NCI-H2227 (cell line): ENCODE measurements at regions not wholly inside any gene's neighbourhood (a gene's known extent, or its start where the extent isn't known, plus 50 kb on each side); places are given as distances from the start of the nearest gene placed in this dataset.

Experiments
- DNase-seq: peaks from one replicate; lab custom pipeline; 2025; ENCODE audit not compliant: unreplicated experiment; lab: John Stamatoyannopoulos, UW

GRCh38 chr20:19945732-19946670, 71.2 kb upstream of the NAA20 start:
- no peak for DNase-seq

- DNase-seq = no peak
These were observed 69.4 kb upstream of the NAA20 start for GRCh38 chr20:19947611-19948264.

DNA sequence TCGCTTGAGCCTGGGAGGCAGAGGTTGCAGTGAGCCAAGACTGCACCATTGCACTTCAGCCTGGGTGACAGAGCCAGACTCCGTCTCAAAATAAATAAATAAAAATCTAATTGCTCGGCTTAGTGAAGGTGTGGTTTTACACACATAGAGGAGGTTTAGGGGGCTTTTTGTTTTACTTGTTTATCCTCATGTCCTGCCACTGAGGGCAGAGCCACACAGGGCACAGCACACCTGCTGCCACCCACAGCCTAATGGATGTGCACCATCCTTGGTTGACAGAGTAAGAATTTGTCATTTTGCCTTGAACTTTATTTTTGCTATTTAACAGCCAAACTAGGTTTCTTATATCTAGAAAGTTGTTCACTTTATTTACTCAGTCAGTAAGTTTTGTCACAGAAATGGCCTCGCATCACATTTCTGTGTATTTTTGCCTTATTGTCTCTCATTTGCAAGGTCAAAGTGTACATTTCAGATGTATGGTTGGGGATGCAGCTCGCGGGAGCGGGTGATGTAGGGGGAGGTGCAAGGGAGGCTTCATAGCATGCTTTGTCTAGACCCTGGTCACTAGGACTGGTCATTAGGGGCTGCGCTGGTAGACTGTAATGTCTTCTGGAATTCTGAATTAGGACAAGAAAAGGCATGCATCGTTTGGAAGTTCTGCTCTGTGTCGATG, 67.8 kb upstream of the NAA20 start:
- no peak for DNase-seq

GRCh38 chr20:19950042-19950441, 67.1 kb upstream of the NAA20 start:
- DNase-seq = no peak

DNA sequence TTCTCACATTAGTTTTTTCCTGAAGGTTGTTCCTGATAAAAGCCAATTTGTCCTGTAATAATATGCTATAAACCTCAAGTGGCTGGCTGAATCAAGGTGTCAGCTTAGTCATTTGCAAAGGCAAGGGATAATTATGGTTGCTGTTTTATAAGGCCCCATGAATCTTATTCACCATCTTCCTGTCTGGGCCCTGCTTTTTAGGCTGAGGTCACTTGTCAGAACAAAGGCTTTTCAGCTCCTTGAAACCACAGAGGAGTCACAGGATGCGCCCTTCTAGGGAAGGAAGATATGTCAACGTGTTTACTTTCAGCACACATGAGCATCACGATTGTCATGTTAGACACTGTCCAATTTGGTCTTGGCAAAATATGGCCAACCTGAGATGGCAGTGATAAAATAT, 64.8 kb upstream of the NAA20 start:
- peak; percentile 80 for DNase-seq

DNA sequence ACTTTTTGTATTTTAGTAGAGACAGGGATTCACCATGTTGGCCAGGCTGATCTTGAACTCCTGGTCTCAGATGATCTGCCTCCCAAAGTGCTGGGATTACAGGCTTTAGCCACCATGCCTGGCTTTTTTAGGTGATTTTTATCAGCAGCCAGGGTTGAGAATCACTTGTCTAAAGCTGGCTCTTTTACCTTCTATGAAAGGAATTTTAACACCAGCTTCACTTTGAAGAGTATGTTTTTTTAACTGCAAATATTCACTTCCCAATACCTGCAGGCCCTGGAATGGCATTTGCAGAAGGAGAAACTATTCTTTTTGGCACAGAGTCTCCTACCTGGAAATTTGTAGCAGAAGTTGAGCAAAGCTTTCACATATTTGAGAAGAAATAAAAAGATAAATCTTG, 63.6 kb upstream of the NAA20 start:
- no peak for DNase-seq

DNA sequence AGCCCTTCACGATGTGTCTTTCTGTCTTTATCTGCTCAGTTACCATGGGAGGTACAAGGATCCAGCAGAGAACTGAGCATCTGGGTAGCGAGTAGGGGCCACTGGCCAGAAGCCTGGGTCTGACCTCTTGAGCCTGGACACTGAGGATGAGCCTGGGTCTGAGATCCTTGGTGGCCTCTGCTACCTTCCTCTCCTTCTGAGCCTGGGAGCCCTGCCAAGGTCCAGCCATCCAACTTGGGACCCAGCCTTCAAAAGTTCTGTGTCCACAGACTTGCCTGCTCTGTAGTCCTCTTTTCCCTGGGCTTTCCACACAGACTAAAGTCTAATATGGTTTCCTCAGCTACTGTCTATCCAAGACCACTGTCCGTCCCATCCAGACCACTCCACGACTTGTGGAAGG, 60.2 kb upstream of the NAA20 start:
- no peak for DNase-seq

DNA sequence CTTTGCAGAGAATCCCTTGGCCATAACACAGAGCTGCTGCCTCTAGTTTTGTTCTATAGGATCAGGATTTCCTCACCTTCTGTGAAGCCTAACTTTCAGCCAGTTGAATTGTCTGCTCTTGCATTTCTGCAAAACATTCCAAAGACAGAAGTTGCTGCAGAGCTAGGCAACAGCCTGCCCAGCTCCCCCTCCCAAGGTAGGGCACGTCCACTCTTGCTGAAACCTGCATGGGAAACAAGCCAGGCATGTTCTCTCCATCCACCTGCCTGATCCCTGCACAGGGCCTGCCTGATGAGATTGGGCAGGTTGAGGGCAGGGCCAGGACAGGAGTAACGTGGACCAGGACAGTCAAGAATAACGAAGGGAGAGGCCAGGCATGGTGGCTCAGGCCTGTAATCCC, 58.9 kb upstream of the NAA20 start:
- no peak for DNase-seq

DNA sequence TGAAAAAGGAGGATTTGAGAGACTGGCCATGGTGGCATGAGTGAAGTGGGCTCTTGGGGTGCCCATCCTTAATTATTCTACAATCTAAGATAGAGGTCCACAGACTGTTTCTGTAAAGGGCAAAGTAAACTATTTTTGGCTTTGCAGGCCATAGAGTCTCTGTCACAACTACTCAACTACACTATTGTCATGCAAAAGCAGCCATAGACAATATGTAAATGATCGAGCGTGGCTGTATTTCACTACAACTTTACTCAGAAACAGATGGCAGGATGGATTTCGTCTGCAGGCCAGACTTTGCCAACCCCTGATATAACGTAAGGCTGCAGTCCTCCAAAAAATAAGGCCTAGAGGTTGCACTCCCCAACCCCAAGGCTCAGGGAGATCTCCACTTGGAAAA, 58.2 kb upstream of the NAA20 start:
- no peak for DNase-seq

DNA sequence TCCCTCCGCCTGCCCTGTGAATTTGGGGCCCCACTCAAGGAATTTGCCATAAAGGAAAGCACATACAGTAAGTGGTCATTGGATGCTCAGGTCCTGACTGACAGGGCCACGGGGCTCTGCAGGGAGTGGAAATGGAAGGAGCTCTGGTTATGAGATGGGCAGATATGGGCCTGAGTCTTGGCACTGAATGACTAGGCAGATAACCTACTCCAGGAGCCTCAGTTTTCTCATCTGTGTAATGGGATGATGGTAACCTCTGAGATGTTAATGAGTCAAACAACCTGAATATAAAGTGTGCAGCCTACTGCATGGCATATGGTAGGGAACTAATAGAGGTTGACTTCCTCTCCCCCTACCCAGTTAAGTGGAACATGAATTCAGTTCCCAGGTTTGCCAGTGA, 56.4 kb upstream of the NAA20 start:
- no peak for DNase-seq

DNA sequence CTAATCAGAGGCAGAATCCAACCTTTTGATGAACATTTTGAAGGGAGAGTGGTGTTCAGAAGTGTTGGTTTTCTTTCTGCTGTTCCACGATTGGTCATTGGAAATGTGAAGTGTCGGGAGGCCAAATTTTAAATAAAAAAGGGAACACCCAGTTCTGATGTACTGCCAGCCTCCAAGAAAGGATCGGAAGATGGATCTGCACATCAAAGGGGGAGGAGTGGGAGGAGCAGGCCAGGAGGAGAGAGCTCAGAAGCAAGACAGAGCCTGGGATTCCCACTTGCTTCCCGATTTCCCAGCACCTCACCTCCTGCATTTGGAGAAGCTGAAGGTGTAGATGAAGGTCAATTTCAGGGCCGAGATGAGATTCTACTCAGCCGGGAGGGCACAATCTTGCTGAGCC, 55.9 kb upstream of the NAA20 start:
- DNase-seq = no peak

DNA sequence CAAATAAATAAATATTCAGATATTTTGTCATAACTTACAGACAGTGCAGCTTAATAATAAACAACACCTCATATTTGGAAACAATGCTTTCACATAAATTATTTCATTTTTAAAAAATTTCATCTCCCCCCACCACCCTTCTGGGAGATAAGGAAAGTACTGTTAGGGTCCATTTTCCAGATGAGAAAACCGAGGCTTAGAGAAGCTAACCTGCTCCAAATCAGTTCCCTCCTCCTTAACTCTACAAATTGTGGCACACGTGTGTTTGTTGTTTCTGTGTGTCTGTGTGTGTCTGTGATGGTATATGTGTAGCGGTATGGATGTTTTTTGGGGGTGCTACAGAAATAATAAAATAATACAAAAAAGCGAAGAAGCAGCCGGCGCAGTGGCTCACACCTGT, 54.2 kb upstream of the NAA20 start:
- no peak for DNase-seq

DNA sequence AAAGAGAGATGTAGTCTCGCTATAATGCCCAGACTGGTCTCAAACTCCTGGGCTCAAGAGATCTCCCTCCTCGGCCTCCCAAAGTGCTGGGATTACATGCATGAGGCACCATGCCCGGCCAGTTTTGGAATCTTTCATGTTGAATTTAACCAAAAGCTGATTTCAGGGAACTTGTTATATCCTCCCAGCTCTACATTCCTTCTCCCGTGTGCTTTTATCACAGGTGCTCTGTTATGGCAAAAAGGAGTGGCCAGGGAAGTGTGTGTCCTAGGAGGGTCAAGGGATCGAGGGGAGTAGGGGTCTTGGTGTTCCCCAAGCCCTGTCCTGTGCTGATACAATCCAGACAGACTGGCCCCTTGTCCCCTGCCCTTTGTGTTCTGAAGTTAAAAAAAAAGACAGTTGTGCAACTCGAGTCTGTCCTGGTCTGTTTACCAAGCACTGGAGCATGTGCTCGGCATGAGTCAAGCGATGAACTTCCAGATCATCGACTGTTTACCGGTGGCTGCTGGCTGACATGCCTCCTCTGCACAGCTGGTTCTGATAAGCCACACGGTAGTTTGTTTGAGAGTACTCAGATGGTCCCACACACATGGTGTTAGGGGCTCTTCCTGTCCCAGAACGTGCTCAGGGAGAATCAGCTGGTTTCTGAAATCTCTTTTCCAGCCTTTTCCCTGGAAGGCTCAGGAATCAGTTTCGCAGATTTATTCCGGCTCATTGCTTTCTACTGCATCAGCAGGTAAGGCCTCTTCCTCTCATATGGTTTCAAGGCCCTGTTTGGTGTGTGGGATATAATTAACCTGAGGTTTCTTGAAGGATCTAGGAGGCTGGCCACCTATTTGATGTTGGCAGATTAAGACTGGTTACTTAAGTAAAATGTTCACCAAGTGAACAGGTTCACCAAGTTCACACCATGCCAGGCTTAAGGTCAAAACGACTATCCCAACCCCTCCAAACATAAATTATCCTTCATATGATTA, 52.6 kb upstream of the NAA20 start:
- no peak for DNase-seq

DNA sequence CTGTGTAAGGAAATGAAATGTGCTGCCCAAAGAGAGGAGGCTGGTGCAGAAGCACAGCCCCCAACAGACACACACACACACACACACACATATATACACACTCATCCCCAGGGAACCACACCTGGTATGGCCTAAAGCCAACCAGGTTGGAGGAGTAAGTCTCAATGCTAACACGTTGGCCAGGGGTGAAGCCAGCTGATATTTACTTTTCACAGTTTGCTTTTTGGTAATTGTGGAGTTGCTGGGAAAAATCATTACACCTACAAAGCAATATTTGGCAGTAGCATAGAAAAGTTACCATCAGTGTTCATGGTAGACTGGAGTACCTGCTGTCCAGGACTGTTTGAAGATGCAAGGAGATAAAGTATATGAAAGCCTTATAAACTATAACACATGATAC, 50.3 kb upstream of the NAA20 start:
- DNase-seq = no peak
